ENCODE measurements at regions not wholly inside any gene's neighbourhood (a gene's known extent, or its start where the extent isn't known, plus 50 kb on each side); places are given as distances from the start of the nearest gene placed in this dataset.

DNA sequence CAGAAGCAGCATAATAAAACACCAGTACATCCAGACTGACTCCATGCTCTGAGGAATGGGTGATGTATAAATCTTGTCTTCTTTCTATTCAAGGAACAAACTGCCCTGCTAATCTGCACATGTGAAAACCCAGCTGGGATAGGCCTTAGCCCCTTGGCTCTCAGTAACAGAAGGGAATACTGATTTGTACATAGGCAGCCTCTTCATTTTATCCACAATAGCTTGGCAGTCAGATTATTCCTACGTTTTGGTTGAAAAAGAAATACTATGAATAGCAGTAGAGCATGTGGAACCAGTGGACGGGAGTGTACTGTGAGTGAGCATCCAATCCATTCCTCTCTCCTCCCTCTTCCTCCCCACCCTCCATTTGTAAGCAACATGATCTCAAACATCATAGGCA, 113.5 kb upstream of the ARHGAP5 start:
- TF ChIP-seq, protein P1, sequence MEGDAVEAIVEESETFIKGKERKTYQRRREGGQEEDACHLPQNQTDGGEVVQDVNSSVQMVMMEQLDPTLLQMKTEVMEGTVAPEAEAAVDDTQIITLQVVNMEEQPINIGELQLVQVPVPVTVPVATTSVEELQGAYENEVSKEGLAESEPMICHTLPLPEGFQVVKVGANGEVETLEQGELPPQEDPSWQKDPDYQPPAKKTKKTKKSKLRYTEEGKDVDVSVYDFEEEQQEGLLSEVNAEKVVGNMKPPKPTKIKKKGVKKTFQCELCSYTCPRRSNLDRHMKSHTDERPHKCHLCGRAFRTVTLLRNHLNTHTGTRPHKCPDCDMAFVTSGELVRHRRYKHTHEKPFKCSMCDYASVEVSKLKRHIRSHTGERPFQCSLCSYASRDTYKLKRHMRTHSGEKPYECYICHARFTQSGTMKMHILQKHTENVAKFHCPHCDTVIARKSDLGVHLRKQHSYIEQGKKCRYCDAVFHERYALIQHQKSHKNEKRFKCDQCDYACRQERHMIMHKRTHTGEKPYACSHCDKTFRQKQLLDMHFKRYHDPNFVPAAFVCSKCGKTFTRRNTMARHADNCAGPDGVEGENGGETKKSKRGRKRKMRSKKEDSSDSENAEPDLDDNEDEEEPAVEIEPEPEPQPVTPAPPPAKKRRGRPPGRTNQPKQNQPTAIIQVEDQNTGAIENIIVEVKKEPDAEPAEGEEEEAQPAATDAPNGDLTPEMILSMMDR (conservative IDR thresholded peaks at IDR 0.05; ENCODE audit: low read length), result no peak
- no peak for TF ChIP-seq EZH2phosphoT487 (IDR thresholded peaks at IDR 0.05; ENCODE audit: borderline replicate concordance)
